OCI-LY3 (cell line): ENCODE measurements at regions not wholly inside any gene's neighbourhood (a gene's known extent, or its start where the extent isn't known, plus 50 kb on each side); places are given as distances from the start of the nearest gene placed in this dataset.

Source experiments
- H2AFZ ChIP-seq: fragments of 200-600, 300-600 bp; shearing (Covaris generic); 2 replicates; pipeline ENCODE4 v1.6.0; 2014; ENCODE audit warnings: antibody characterized with exemption, low read depth, low read length
- H3K27ac ChIP-seq: fragments of 200-600, 300-600 bp; sonication (generic); 2 replicates; pipeline ENCODE4 v1.5.1; 2014; ENCODE audit warnings: mild to moderate bottlenecking, low read length, moderate library complexity, mixed read lengths
- H3K27me3 ChIP-seq: fragments of 200-600, 300-600 bp; sonication (generic); 2 replicates; pipeline ENCODE4 v1.6.1; 2014; ENCODE audit warnings: low read depth, low read length, mixed read lengths
- H3K36me3 ChIP-seq: fragments of 200-600, 300-600 bp; sonication (generic); replicated peaks from 2 replicates; pipeline ENCODE3; 2014; ENCODE audit warnings: low read depth, low read length, mixed read lengths
- H3K4me1 ChIP-seq: fragments of 300-600, 200-600 bp; sonication (generic); 2 replicates; pipeline ENCODE4 v1.6.1; 2014; ENCODE audit warnings: low read length, mixed read lengths
- H3K4me2 ChIP-seq: fragments of 200-600, 300-600 bp; sonication (generic); 2 replicates; pipeline ENCODE4 v1.6.1; 2014; ENCODE audit warnings: low read length, mixed read lengths
- H3K4me3 ChIP-seq: fragments of 300-600, 200-600 bp; sonication (generic); 2 replicates; pipeline ENCODE4 v1.5.1; 2014; ENCODE audit warnings: antibody characterized with exemption, mild to moderate bottlenecking, low read length, moderate library complexity
- H3K79me2 ChIP-seq: fragments of 300-600, 200-600 bp; shearing (Covaris generic); 2 replicates; pipeline ENCODE4 v1.6.1; 2014; ENCODE audit warnings: mild to moderate bottlenecking, low read length, mixed read lengths
- H3K9ac ChIP-seq: fragments of 300-600, 200-600 bp; shearing (Covaris generic); 2 replicates; pipeline ENCODE4 v1.6.0; 2014; ENCODE audit warnings: mild to moderate bottlenecking, low read length, moderate library complexity
- H3K9me3 ChIP-seq: fragments of 200-600, 300-600 bp; shearing (Covaris generic); 2 replicates; pipeline ENCODE4 v1.6.1; 2014; ENCODE audit warnings: low read length, mixed read lengths; ENCODE audit not compliant: insufficient read depth
- H4K20me1 ChIP-seq: fragments of 200-600, 300-600 bp; sonication (generic); 2 replicates; pipeline ENCODE4 v1.6.1; 2016; ENCODE audit warnings: low read length, mixed read lengths; ENCODE audit not compliant: insufficient read depth
- CTCF ChIP-seq: fragments of 200-600, 300-600 bp; sonication (generic); IDR thresholded peaks from 2 replicates; pipeline ENCODE4 v1.5.1; 2014; ENCODE audit warnings: antibody characterized with exemption, low read length, low read depth
- EZH2phosphoT487 ChIP-seq: fragments of 200-600 bp; shearing (Covaris generic); IDR thresholded peaks from 2 replicates; pipeline ENCODE4 v1.6.1; 2018; ENCODE audit warnings: antibody characterized with exemption, mixed run types, low read depth

- no peaks in the 10 kb centered on the region for H3K79me2 ChIP-seq
- H3K36me3 ChIP-seq, result peaks cover 3% of the 10 kb centered on the region
- no peak overlapping the region for H3K27ac ChIP-seq
Observed at GRCh38 chr4:14070289-14070880, 442.9 kb upstream of the BOD1L1 start.

DNA sequence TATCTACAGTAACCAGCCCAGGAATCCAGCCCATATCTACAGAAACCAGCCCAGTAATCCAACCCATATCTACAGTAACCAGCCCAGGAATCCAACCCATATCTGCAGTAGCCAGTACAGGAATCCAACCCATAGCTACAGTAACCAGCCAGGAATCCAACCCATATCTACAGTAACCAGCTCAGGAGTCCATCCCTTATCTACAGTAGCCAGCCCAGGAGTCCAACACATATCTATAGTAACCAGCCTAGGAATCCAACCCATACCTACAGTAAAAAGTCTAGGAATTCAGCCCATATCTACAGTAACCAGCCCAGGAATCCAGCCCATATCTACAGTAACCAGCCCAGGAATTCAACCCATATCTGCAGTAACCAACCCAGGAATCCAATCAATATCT, 445.0 kb upstream of the BOD1L1 start:
- H3K4me1 ChIP-seq, result peaks cover 8% of the 10 kb centered on the region
- H3K27me3 ChIP-seq, result no peaks in the 10 kb centered on the region
- no peaks in the 10 kb centered on the region for H3K79me2 ChIP-seq
- no peak overlapping the region for H3K4me2 ChIP-seq
- H3K4me3 ChIP-seq, result no peak overlapping the region
- H3K27ac ChIP-seq, result no peak overlapping the region
- TF ChIP-seq EZH2phosphoT487, result no peak
- no peak for TF ChIP-seq CTCF
- no peaks in the 10 kb centered on the region for H4K20me1 ChIP-seq
- H3K9ac ChIP-seq, result no peak overlapping the region
- H3K9me3 ChIP-seq, result peaks cover 14% of the 10 kb centered on the region
- H2AFZ ChIP-seq, result no peak overlapping the region
- peaks cover 3% of the 10 kb centered on the region for H3K36me3 ChIP-seq

More at GRCh38 chr4:14070289-14070880, 442.9 kb upstream of the BOD1L1 start:
- Histone ChIP-seq H2AFZ (no peak overlapping the region), H3K4me2 (no peak overlapping the region), H3K27me3 (no peaks in the 10 kb centered on the region), H3K9ac (no peak overlapping the region), H3K4me1 (peaks cover 2% of the 10 kb centered on the region; the same call in 1 of the 2 replicates), H3K4me3 (no peak overlapping the region), H4K20me1 (no peaks in the 10 kb centered on the region), H3K9me3 (peaks cover 14% of the 10 kb centered on the region)
- TF ChIP-seq EZH2phosphoT487, result no peak
- TF ChIP-seq CTCF, result no peak

GRCh38 chr4:14076776-14077175, 449.3 kb upstream of the BOD1L1 start:
- Histone ChIP-seq H3K27me3 (no peaks in the 10 kb centered on the region), H2AFZ (no peak overlapping the region), H3K36me3 (peaks cover 7% of the 10 kb centered on the region), H3K9me3 (peaks cover 15% of the 10 kb centered on the region), H3K4me1 (peaks cover 46% of the 10 kb centered on the region), H3K4me3 (no peak overlapping the region), H4K20me1 (no peaks in the 10 kb centered on the region), H3K79me2 (no peaks in the 10 kb centered on the region), H3K9ac (no peak overlapping the region), H3K27ac (no peak overlapping the region), H3K4me2 (no peak overlapping the region)
- no peak for TF ChIP-seq CTCF
- TF ChIP-seq EZH2phosphoT487, result no peak

GRCh38 chr4:14078326-14078725, 450.8 kb upstream of the BOD1L1 start:
- Histone ChIP-seq H3K9ac (no peak overlapping the region), H3K27ac (no peak overlapping the region), H3K27me3 (no peaks in the 10 kb centered on the region), H3K79me2 (no peaks in the 10 kb centered on the region), H3K36me3 (peaks cover 4% of the 10 kb centered on the region), H3K9me3 (peaks cover 3% of the 10 kb centered on the region; the same call in 1 of the 2 replicates), H2AFZ (no peak overlapping the region), H3K4me2 (no peak overlapping the region), H4K20me1 (no peaks in the 10 kb centered on the region), H3K4me3 (no peak overlapping the region), H3K4me1 (peaks cover 46% of the 10 kb centered on the region)
- TF ChIP-seq EZH2phosphoT487 (no peak), CTCF (no peak)
